DOHH2 (cell line): ENCODE measurements at regions not wholly inside any gene's neighbourhood (a gene's known extent, or its start where the extent isn't known, plus 50 kb on each side); places are given as distances from the start of the nearest gene placed in this dataset.

Source experiments
- H3F3A ChIP-seq: fragments of 200-600 bp; sonication (generic), shearing (Covaris generic); 2 replicates; pipeline ENCODE4 v1.6.0; 2016; ENCODE audit warnings: antibody characterized with exemption, mild to moderate bottlenecking; ENCODE audit not compliant: control insufficient read depth, insufficient read depth
- H3K27ac ChIP-seq: fragments of 200-600 bp; sonication (generic); 2 replicates; pipeline ENCODE4 v1.5.1; 2014; ENCODE audit warnings: low read depth, mild to moderate bottlenecking, low read length, moderate library complexity
- H3K27me3 ChIP-seq: fragments of 200-600 bp; sonication (generic); 2 replicates; pipeline ENCODE4 v1.6.1; 2014; ENCODE audit warnings: mild to moderate bottlenecking, low read length, mixed read lengths; ENCODE audit not compliant: control insufficient read depth
- H3K36me3 ChIP-seq: fragments of 200-600 bp; sonication (generic); 2 replicates; pipeline ENCODE4 v1.6.1; 2014; ENCODE audit warnings: mild to moderate bottlenecking, low read length, moderate library complexity, mixed read lengths; ENCODE audit not compliant: control insufficient read depth
- H3K4me1 ChIP-seq: fragments of 200-600 bp; sonication (generic); 2 replicates; pipeline ENCODE4 v1.6.1; 2014; ENCODE audit warnings: mild to moderate bottlenecking, low read length, mixed read lengths; ENCODE audit not compliant: control insufficient read depth
- H3K4me2 ChIP-seq: fragments of 200-600 bp; sonication (generic); 2 replicates; pipeline ENCODE4 v1.6.0; 2014; ENCODE audit warnings: mild to moderate bottlenecking, low read length, moderate library complexity
- H3K4me3 ChIP-seq: fragments of 200-600 bp; sonication (generic); 2 replicates; pipeline ENCODE4 v1.5.1; 2014; ENCODE audit warnings: mild to moderate bottlenecking, low read length, mixed read lengths
- H3K79me2 ChIP-seq: fragments of 200-600 bp; sonication (generic); 2 replicates; pipeline ENCODE4 v1.6.1; 2014; ENCODE audit warnings: mild to moderate bottlenecking, low read length, mixed read lengths; ENCODE audit not compliant: control insufficient read depth
- H3K9me2 ChIP-seq: fragments of 200-600 bp; sonication (generic); replicated peaks from 2 replicates; pipeline ENCODE4 v1.6.1; 2014; ENCODE audit warnings: mild to moderate bottlenecking, low read length, mixed read lengths; ENCODE audit not compliant: control insufficient read depth
- H3K9me3 ChIP-seq: fragments of 200-600 bp; sonication (generic); 2 replicates; pipeline ENCODE4 v1.6.1; 2014; ENCODE audit warnings: antibody characterized with exemption, low read length, mixed read lengths; ENCODE audit not compliant: control insufficient read depth, insufficient read depth
- H4K20me1 ChIP-seq: fragments of 200-600 bp; sonication (generic); 2 replicates; pipeline ENCODE4 v1.6.0; 2014; ENCODE audit warnings: low read depth, mild to moderate bottlenecking, antibody characterized with exemption, low read length, moderate library complexity; ENCODE audit not compliant: control insufficient read depth, insufficient read depth
- EZH2phosphoT487 ChIP-seq: fragments of 200-600 bp; sonication (generic); IDR thresholded peaks from 2 replicates; pipeline ENCODE4 v1.6.1; 2017; ENCODE audit warnings: borderline replicate concordance, mild to moderate bottlenecking, antibody characterized with exemption, low read length, moderate library complexity, mixed read lengths
- TF ChIP-seq, protein P1 (sequence below): fragments of 200-600 bp; sonication (generic); IDR thresholded peaks from one replicate; pipeline ENCODE4 v1.5.1; 2014; ENCODE audit warnings: antibody characterized with exemption, mild to moderate bottlenecking, low read depth, low read length; ENCODE audit not compliant: poor library complexity, severe bottlenecking

DNA sequence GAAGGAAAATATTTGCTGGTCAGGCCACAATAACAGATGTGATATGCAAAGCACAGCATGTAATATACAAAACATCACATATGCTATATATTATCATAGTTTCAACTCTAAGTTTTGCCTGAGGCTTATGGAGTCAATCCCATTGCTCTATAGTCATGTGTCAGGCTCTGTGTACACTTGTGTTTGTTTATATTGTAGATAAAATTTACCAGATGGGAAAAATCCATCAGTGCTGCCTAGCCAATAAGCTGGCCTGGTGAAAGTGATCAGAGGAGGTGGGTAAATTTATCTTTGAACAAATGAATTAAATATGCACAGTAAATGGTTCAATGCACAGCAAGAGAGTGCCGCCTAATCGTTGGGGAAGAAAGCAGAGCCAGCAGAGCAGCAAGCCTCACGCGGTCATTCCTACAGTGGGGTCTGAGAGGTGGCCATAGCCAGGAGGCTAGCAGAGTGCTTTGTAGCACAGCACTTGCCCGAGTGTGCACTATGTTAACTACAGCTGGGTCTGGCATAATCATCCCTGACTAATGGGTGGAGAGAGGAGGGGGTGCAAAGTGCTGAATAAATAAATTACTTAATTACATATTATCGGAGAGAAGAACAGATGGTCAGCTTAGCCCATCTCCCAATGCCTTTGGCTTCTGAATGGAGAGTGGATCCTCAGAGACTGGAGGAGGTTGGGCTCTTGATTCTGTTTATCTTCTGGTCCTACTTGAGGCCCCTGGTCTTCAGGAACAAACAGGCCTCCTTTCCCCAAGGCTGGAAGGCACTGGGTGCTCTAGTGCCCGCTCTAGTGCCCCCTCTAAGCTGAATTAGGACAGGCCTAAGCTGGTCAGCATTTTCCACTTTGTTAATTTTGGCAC, 153.5 kb downstream of the MAT2B start:
- Histone ChIP-seq H3K9me2 (no peaks in the 10 kb centered on the region), H3K79me2 (no peaks in the 10 kb centered on the region), H3F3A (no peaks in the 10 kb centered on the region), H3K27ac (no peak overlapping the region), H3K9me3 (no peaks in the 10 kb centered on the region), H4K20me1 (no peaks in the 10 kb centered on the region), H3K4me1 (no peaks in the 10 kb centered on the region), H3K36me3 (no peaks in the 10 kb centered on the region), H3K4me2 (no peak overlapping the region), H3K4me3 (no peak overlapping the region), H3K27me3 (no peaks in the 10 kb centered on the region)
- TF ChIP-seq, protein P1, sequence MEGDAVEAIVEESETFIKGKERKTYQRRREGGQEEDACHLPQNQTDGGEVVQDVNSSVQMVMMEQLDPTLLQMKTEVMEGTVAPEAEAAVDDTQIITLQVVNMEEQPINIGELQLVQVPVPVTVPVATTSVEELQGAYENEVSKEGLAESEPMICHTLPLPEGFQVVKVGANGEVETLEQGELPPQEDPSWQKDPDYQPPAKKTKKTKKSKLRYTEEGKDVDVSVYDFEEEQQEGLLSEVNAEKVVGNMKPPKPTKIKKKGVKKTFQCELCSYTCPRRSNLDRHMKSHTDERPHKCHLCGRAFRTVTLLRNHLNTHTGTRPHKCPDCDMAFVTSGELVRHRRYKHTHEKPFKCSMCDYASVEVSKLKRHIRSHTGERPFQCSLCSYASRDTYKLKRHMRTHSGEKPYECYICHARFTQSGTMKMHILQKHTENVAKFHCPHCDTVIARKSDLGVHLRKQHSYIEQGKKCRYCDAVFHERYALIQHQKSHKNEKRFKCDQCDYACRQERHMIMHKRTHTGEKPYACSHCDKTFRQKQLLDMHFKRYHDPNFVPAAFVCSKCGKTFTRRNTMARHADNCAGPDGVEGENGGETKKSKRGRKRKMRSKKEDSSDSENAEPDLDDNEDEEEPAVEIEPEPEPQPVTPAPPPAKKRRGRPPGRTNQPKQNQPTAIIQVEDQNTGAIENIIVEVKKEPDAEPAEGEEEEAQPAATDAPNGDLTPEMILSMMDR, result no peak
- no peak for TF ChIP-seq EZH2phosphoT487

DNA sequence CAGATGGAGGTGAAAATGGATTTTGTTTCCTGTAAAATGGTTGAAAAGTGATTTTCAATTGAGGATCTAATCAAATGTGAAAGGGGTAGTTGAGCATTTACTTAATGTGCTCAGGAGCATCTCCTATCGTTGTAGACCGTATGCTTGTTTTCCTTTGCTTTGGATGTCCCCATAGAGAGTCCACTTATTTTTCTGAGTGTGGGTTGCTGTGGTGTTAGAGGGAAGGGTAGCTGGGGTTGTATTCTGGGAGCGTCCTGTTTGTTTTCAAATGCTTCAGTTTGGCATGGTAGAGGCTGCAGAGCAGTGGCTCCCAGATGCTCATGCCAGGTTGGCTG, 154.1 kb downstream of the MAT2B start:
- no peaks in the 10 kb centered on the region for H3K79me2 ChIP-seq
- no peaks in the 10 kb centered on the region for H4K20me1 ChIP-seq
- TF ChIP-seq EZH2phosphoT487, result no peak
- TF ChIP-seq, protein P1, result no peak
- no peak overlapping the region for H3K27ac ChIP-seq
- no peak overlapping the region for H3K4me3 ChIP-seq
- H3F3A ChIP-seq, result no peaks in the 10 kb centered on the region
- H3K9me3 ChIP-seq, result no peaks in the 10 kb centered on the region
- H3K4me2 ChIP-seq, result no peak overlapping the region
- H3K27me3 ChIP-seq, result no peaks in the 10 kb centered on the region
- no peaks in the 10 kb centered on the region for H3K4me1 ChIP-seq
- no peaks in the 10 kb centered on the region for H3K9me2 ChIP-seq
- H3K36me3 ChIP-seq, result no peaks in the 10 kb centered on the region

DNA sequence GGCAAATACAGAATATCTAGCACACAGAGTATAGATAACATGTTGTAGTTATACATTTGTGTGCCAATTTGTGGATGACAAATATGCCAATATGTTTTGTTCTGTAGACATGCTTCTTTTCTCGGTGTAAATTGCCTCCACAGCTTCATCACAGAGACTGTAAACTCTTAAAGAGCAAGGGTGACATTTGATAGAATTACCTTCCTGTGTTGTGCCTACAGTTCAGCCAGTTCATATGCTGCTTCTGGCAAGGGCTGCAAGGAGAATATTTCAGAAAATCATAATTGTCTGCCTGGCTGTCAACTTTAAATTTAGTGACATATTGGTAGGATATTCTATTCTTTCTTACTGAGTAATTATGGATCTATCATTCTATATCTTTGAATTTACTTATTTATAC, 155.1 kb downstream of the MAT2B start:
- Histone ChIP-seq H4K20me1 (no peaks in the 10 kb centered on the region), H3K27me3 (no peaks in the 10 kb centered on the region)

More for the DNA sequence above, 155.1 kb downstream of the MAT2B start:
- no peaks in the 10 kb centered on the region for H3K4me1 ChIP-seq
- TF ChIP-seq, protein P1, result no peak
- H3K79me2 ChIP-seq, result no peaks in the 10 kb centered on the region
- H3K9me2 ChIP-seq, result no peaks in the 10 kb centered on the region
- no peaks in the 10 kb centered on the region for H3K36me3 ChIP-seq
- no peak overlapping the region for H3K4me2 ChIP-seq
- no peak overlapping the region for H3K27ac ChIP-seq
- H3K4me3 ChIP-seq, result no peak overlapping the region
- no peaks in the 10 kb centered on the region for H3K9me3 ChIP-seq
- H3F3A ChIP-seq, result no peaks in the 10 kb centered on the region
